ENCODE measurements at regions not wholly inside any gene's neighbourhood (a gene's known extent, or its start where the extent isn't known, plus 50 kb on each side); places are given as distances from the start of the nearest gene placed in this dataset.

- CTCF ChIA-PET: no interaction called here
- POLR2A ChIA-PET: no interaction called here
- H3K4me2 ChIP-seq: no peak overlapping the region
- H3K79me2 ChIP-seq (ENCODE audit: insufficient read depth): no peaks in the 10 kb centered on the region
- DNase-seq: no peak
- no peak overlapping the region for H3K9ac ChIP-seq
- H3K4me3 ChIP-seq (ENCODE audit: low read depth in 2 of 2, low read length in 1 of 2): no peak overlapping the region
- H2AFZ ChIP-seq (ENCODE audit: low read depth): no peak overlapping the region
- no peaks in the 10 kb centered on the region for H3K27me3 ChIP-seq (ENCODE audit: insufficient read depth)
- no peaks in the 10 kb centered on the region for H4K20me1 ChIP-seq (ENCODE audit: insufficient read depth)
- H3K9me2 ChIP-seq: no peaks in the 10 kb centered on the region
- no peaks in the 10 kb centered on the region for H3F3A ChIP-seq (replicated peaks; ENCODE audit: insufficient read depth)
- no peaks in the 10 kb centered on the region for H3K9me3 ChIP-seq
- peaks cover 0 to 5% of the 10 kb centered on the region in 2 experiments; a peak in 1 of 4 replicates for H3K4me1 ChIP-seq (ENCODE audit: control insufficient read depth in 1 of 2, insufficient read depth in 2 of 2, low read depth in 1 of 2, low read length in 1 of 2)
- TF ChIP-seq JUND (IDR thresholded peaks at IDR 0.05) (no peak), GATA2 (CRISPR knock-in tag; IDR thresholded peaks at IDR 0.05) (no peak), SIN3A (IDR thresholded peaks at IDR 0.05; ENCODE audit: borderline replicate concordance, low read depth, low read length) (no peak), RCOR1 (IDR thresholded peaks at IDR 0.05; ENCODE audit: low read length) (no peak), SMC3 (IDR thresholded peaks at IDR 0.05; ENCODE audit: low read depth, low read length) (no peak), ELF1 (IDR thresholded peaks at IDR 0.05) (no peak), REST (IDR thresholded peaks at IDR 0.05; ENCODE audit: low read depth, low read length) (no peak), IRF3 (IDR thresholded peaks at IDR 0.05; ENCODE audit: low read depth, low read length) (no peak), RXRA (IDR thresholded peaks at IDR 0.05; ENCODE audit: borderline replicate concordance, low read depth) (no peak), NFIC (IDR thresholded peaks at IDR 0.05; ENCODE audit: borderline replicate concordance) (no peak), TCF12 (IDR thresholded peaks at IDR 0.05) (no peak), FOXJ3 (CRISPR knock-in tag; IDR thresholded peaks at IDR 0.05) (no peak), FOXM1 (IDR thresholded peaks at IDR 0.05; ENCODE audit: low read depth) (no peak), TEAD4 (IDR thresholded peaks at IDR 0.05; ENCODE audit: borderline replicate concordance, insufficient read depth) (no peak)
- H3K36me3 ChIP-seq (replicated peaks in 1 of 2; ENCODE audit: control insufficient read depth in 1 of 2, insufficient read depth in 2 of 2, low read length in 1 of 2): no peaks in the 10 kb centered on the region
- H3K27ac ChIP-seq (ENCODE audit: low read depth in 2 of 2, low read length in 1 of 2): no peak overlapping the region
- 48% methylated on average over 3 of the region's 3 CpGs for WGBS (ENCODE audit: low lambda C conversion rate)
Measured at GRCh38 chr1:167158813-167159275, 61.8 kb upstream of the POU2F1 start.

GRCh38 chr1:167159782-167160181 is 60.9 kb upstream of the POU2F1 start:
- no peaks in the 10 kb centered on the region for H3K9me3 ChIP-seq
- no peaks in the 10 kb centered on the region for H3F3A ChIP-seq (replicated peaks; ENCODE audit: insufficient read depth)
- CTCF ChIA-PET: no interaction called here
- no peak overlapping the region for H2AFZ ChIP-seq (ENCODE audit: low read depth)
- H3K36me3 ChIP-seq (replicated peaks in 1 of 2; ENCODE audit: control insufficient read depth in 1 of 2, insufficient read depth in 2 of 2, low read length in 1 of 2): no peaks in the 10 kb centered on the region
- no peak overlapping the region for H3K9ac ChIP-seq
- peaks cover 0 to 5% of the 10 kb centered on the region in 2 experiments; a peak in 1 of 4 replicates for H3K4me1 ChIP-seq (ENCODE audit: control insufficient read depth in 1 of 2, insufficient read depth in 2 of 2, low read depth in 1 of 2, low read length in 1 of 2)
- H3K27me3 ChIP-seq (ENCODE audit: insufficient read depth): no peaks in the 10 kb centered on the region
- no peaks in the 10 kb centered on the region for H4K20me1 ChIP-seq (ENCODE audit: insufficient read depth)
- no peak overlapping the region for H3K4me2 ChIP-seq
- H3K9me2 ChIP-seq: no peaks in the 10 kb centered on the region
- no peak overlapping the region for H3K4me3 ChIP-seq (ENCODE audit: low read depth in 2 of 2, low read length in 1 of 2)
- TF ChIP-seq MEF2A (IDR thresholded peaks at IDR 0.05; ENCODE audit: borderline replicate concordance, low read depth) (no peak), RXRA (IDR thresholded peaks at IDR 0.05; ENCODE audit: borderline replicate concordance, low read depth) (no peak), SIN3A (IDR thresholded peaks at IDR 0.05; ENCODE audit: borderline replicate concordance, low read depth, low read length) (no peak), GATA2 (CRISPR knock-in tag; IDR thresholded peaks at IDR 0.05) (no peak), USF1 (IDR thresholded peaks at IDR 0.05; ENCODE audit: borderline replicate concordance, low read depth) (no peak), TAF1 (IDR thresholded peaks at IDR 0.05; ENCODE audit: borderline replicate concordance, low read depth, low read length) (no peak), RAD21 (IDR thresholded peaks at IDR 0.05; ENCODE audit: low read length) (no peak), ELF1 (IDR thresholded peaks at IDR 0.05) (no peak), USF2 (IDR thresholded peaks at IDR 0.05; ENCODE audit: borderline replicate concordance, low read depth, low read length) (no peak), IRF3 (IDR thresholded peaks at IDR 0.05; ENCODE audit: low read depth, low read length) (no peak), EP300 (IDR thresholded peaks at IDR 0.05; ENCODE audit: borderline replicate concordance in 1 of 2, low read depth in 1 of 2, low read length in 1 of 2) (no peak)
- DNase-seq: no peak
- H3K27ac ChIP-seq (ENCODE audit: low read depth in 2 of 2, low read length in 1 of 2): no peak overlapping the region
- POLR2A ChIA-PET: no interaction called here
- 63% methylated on average over 3 of the region's 5 CpGs for WGBS (ENCODE audit: low lambda C conversion rate)
- H3K79me2 ChIP-seq (ENCODE audit: insufficient read depth): no peaks in the 10 kb centered on the region

Measured in SK-N-SH (cell line).